Osteoblast (primary cell): ENCODE measurements at regions not wholly inside any gene's neighbourhood (a gene's known extent, or its start where the extent isn't known, plus 50 kb on each side); places are given as distances from the start of the nearest gene placed in this dataset.
A peak's percentile ranks its signal among the peaks of the same experiment; 100 is the strongest.

Experiments
- DNase-seq: peaks from one replicate; pipeline ENCODE4 v3.0.0; 2011; ENCODE audit warnings: low spot score, mixed read lengths; ENCODE audit not compliant: insufficient read length; ENCODE audit errors: missing footprints
- H2AFZ ChIP-seq: 2 replicates; pipeline ENCODE4 v1.6.0; 2011; ENCODE audit warnings: mild to moderate bottlenecking, low read length
- H3K27ac ChIP-seq: 2 replicates; pipeline ENCODE4 v1.5.1; 2011; ENCODE audit warnings: mild to moderate bottlenecking, low read depth, low read length, moderate library complexity
- H3K27me3 ChIP-seq: 2 replicates; pipeline ENCODE4 v1.6.0; 2012; ENCODE audit warnings: mild to moderate bottlenecking, control low read depth, inconsistent platforms, low read length, moderate library complexity; ENCODE audit not compliant: insufficient read depth
- H3K36me3 ChIP-seq: 2 replicates; pipeline ENCODE4 v1.5.1; 2011; ENCODE audit warnings: mild to moderate bottlenecking, low read length, control low read depth, moderate library complexity; ENCODE audit not compliant: insufficient read depth
- H3K4me1 ChIP-seq: 2 replicates; pipeline ENCODE4 v1.5.1; 2011; ENCODE audit warnings: mild to moderate bottlenecking, low read length, control low read depth, moderate library complexity; ENCODE audit not compliant: insufficient read depth
- H3K4me2 ChIP-seq: 2 replicates; pipeline ENCODE4 v1.6.0; 2011; ENCODE audit warnings: mild to moderate bottlenecking, low read length; ENCODE audit not compliant: insufficient read depth
- H3K4me3 ChIP-seq: fragments of 200-600 bp; sonication (generic); 3 replicates; pipeline ENCODE4 v1.5.1; 2012; ENCODE audit warnings: mild to moderate bottlenecking, low read length, inconsistent platforms; ENCODE audit not compliant: insufficient read depth
- H3K79me2 ChIP-seq: 2 replicates; pipeline ENCODE4 v1.6.0; 2012; ENCODE audit warnings: mild to moderate bottlenecking, low read length, control low read depth, inconsistent platforms; ENCODE audit not compliant: insufficient read depth
- H3K9me3 ChIP-seq: 2 replicates; pipeline ENCODE4 v1.5.1; 2011; ENCODE audit warnings: low read depth, low read length, control low read depth
- H4K20me1 ChIP-seq: 2 replicates; pipeline ENCODE4 v1.6.0; 2012; ENCODE audit warnings: mild to moderate bottlenecking, low read length, control low read depth; ENCODE audit not compliant: insufficient read depth
- CTCF ChIP-seq: IDR thresholded peaks from 2 replicates; pipeline ENCODE4 v1.5.1; 2011; ENCODE audit warnings: mild to moderate bottlenecking, low read depth, low read length, moderate library complexity; ENCODE audit errors: extremely low read depth

GRCh38 chr10:3928078-3928477, 143.1 kb upstream of the KLF6 start:
- Histone ChIP-seq H3K4me2 (no peak overlapping the region), H3K79me2 (no peaks in the 10 kb centered on the region), H2AFZ (no peak overlapping the region), H3K4me1 (peaks cover 7% of the 10 kb centered on the region), H3K9me3 (no peaks in the 10 kb centered on the region), H3K4me3 (no peak overlapping the region), H4K20me1 (no peaks in the 10 kb centered on the region), H3K27me3 (no peaks in the 10 kb centered on the region), H3K36me3 (no peaks in the 10 kb centered on the region), H3K27ac (no peak overlapping the region)
- no peak for DNase-seq
- TF ChIP-seq CTCF: no peak

- no peak overlapping the region for H2AFZ ChIP-seq
- peaks cover 7% of the 10 kb centered on the region for H3K4me1 ChIP-seq
- H4K20me1 ChIP-seq: no peaks in the 10 kb centered on the region
- peak overlapping the region; percentile 32 for H3K27ac ChIP-seq
- H3K9me3 ChIP-seq: no peaks in the 10 kb centered on the region
- no peaks in the 10 kb centered on the region for H3K79me2 ChIP-seq
- no peak for TF ChIP-seq CTCF
- DNase-seq: no peak
- no peaks in the 10 kb centered on the region for H3K36me3 ChIP-seq
- H3K27me3 ChIP-seq: no peaks in the 10 kb centered on the region
- no peak overlapping the region for H3K4me3 ChIP-seq
- H3K4me2 ChIP-seq: no peak overlapping the region
Measured at GRCh38 chr10:3926675-3927525, 141.9 kb upstream of the KLF6 start.

GRCh38 chr10:3926258-3926657, 141.2 kb upstream of the KLF6 start:
- no peak overlapping the region for H3K4me3 ChIP-seq
- no peak overlapping the region for H3K4me2 ChIP-seq
- no peaks in the 10 kb centered on the region for H3K27me3 ChIP-seq
- peak overlapping the region; percentile 5 for H3K27ac ChIP-seq
- H4K20me1 ChIP-seq: no peaks in the 10 kb centered on the region
- H3K36me3 ChIP-seq: no peaks in the 10 kb centered on the region
- H3K4me1 ChIP-seq: peaks cover 7% of the 10 kb centered on the region
- no peak for TF ChIP-seq CTCF
- H2AFZ ChIP-seq: no peak overlapping the region
- H3K79me2 ChIP-seq: no peaks in the 10 kb centered on the region
- no peaks in the 10 kb centered on the region for H3K9me3 ChIP-seq
- DNase-seq: no peak

- Histone ChIP-seq H3K79me2 (no peaks in the 10 kb centered on the region), H2AFZ (no peak overlapping the region), H3K36me3 (no peaks in the 10 kb centered on the region), H3K4me1 (peaks cover 7% of the 10 kb centered on the region), H3K27me3 (no peaks in the 10 kb centered on the region), H3K9me3 (no peaks in the 10 kb centered on the region), H3K4me3 (no peak overlapping the region), H3K27ac (peak overlapping the region; percentile 49), H4K20me1 (no peaks in the 10 kb centered on the region), H3K4me2 (no peak overlapping the region)
- DNase-seq: no peak
- TF ChIP-seq CTCF: no peak
Measured at GRCh38 chr10:3925184-3925583, 140.2 kb upstream of the KLF6 start.
